ENCODE measurements at regions not wholly inside any gene's neighbourhood (a gene's known extent, or its start where the extent isn't known, plus 50 kb on each side); places are given as distances from the start of the nearest gene placed in this dataset.

- Histone ChIP-seq H3K4me3 (no peak overlapping the region), H3K36me3 (no peaks in the 10 kb centered on the region), H3K27ac (no peak overlapping the region), H3K9me3 (no peaks in the 10 kb centered on the region), H3K4me1 (peaks cover 0 to 6% (median 0%) of the 10 kb centered on the region in 12 donors), H3K27me3 (peaks cover 0 to 31% (median 7%) of the 10 kb centered on the region in 9 donors)
- intact Hi-C loops (cut with DNase I), result no loop called here
- no peak for DNase-seq
- no peak for TF ChIP-seq CTCF (IDR thresholded peaks at IDR 0.05)
- 78 to 84% (median 81%) methylated on average over 7 of the region's 7 CpGs for WGBS, 4 donors
- no peak for ATAC-seq
Measured at GRCh38 chr22:48473202-48473601, 1354.5 kb downstream of the BRD1 start.

- DNase-seq (no peak), ATAC-seq (no peak)
- Histone ChIP-seq H3K4me3 (no peak overlapping the region), H3K27me3 (peaks cover 0 to 24% (median 3%) of the 10 kb centered on the region in 9 donors), H3K9me3 (no peaks in the 10 kb centered on the region), H3K4me1 (no peaks in the 10 kb centered on the region), H3K36me3 (no peaks in the 10 kb centered on the region), H3K27ac (no peak overlapping the region)
- TF ChIP-seq CTCF (IDR thresholded peaks at IDR 0.05) (no peak), POLR2A (IDR thresholded peaks at IDR 0.05) (no peak)
- intact Hi-C loops (cut with DNase I), result no loop called here
- 59 to 77% (median 69%) methylated on average over 9 of the region's 9 CpGs for WGBS, 4 donors
Measured at GRCh38 chr22:48464246-48464645, 1363.4 kb downstream of the BRD1 start.

- DNase-seq (no peak), ATAC-seq (no peak)
- TF ChIP-seq CTCF (IDR thresholded peaks at IDR 0.05) (no peak), POLR2A (IDR thresholded peaks at IDR 0.05) (no peak)
- no peaks in the 10 kb centered on the region for H3K36me3 ChIP-seq
- H3K27ac ChIP-seq, result no peak overlapping the region
- peaks cover 0 to 13% (median 3%) of the 10 kb centered on the region in 9 donors for H3K27me3 ChIP-seq
- WGBS, 4 donors, result 76 to 80% (median 78%) methylated on average over 16 to 21 of the region's 21 CpGs
- H3K9me3 ChIP-seq, result no peaks in the 10 kb centered on the region
- H3K4me1 ChIP-seq, result no peaks in the 10 kb centered on the region
- intact Hi-C loops (cut with DNase I), result no loop called here
- no peak overlapping the region for H3K4me3 ChIP-seq
Measured at GRCh38 chr22:48459859-48460823, 1367.5 kb downstream of the BRD1 start.

GRCh38 chr22:48459259-48459658 lies 1368.4 kb downstream of the BRD1 start:
- no peak for TF ChIP-seq POLR2A (IDR thresholded peaks at IDR 0.05)
- no peak for TF ChIP-seq CTCF (IDR thresholded peaks at IDR 0.05)
- Histone ChIP-seq H3K4me3 (no peak overlapping the region), H3K9me3 (no peaks in the 10 kb centered on the region), H3K27me3 (peaks cover 0 to 10% (median 3%) of the 10 kb centered on the region in 9 donors), H3K4me1 (no peaks in the 10 kb centered on the region), H3K27ac (no peak overlapping the region), H3K36me3 (no peaks in the 10 kb centered on the region)
- no peak for ATAC-seq
- intact Hi-C loops (cut with DNase I), result no loop called here
- no peak for DNase-seq
- 63 to 75% (median 72%) methylated on average over 6 of the region's 6 CpGs for WGBS, 4 donors

All from heart left ventricle (tissue), 16 donors.